ENCODE measurements at regions not wholly inside any gene's neighbourhood (a gene's known extent, or its start where the extent isn't known, plus 50 kb on each side); places are given as distances from the start of the nearest gene placed in this dataset.
A peak's percentile ranks its signal among the peaks of the same experiment; 100 is the strongest.

DNA sequence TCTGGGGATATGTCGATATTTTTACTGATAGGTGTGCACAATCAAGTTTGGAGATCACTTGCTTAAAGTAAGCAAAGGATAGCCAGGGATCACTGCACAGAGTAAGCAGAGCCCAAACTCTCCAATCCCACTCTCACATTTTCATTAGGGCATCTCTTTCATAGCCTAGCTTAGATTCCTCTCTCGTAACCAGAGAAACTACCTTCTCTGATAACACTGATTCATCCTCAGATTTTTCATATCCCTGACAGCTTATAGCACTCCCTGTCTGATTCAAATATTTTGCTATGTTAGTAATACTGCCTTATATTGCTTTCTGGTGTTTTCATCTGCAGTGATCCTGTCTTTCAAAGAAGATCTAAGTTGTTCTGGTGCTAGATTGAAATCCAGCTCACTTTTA is 123.7 kb downstream of the CBLL2 start:
- peak; percentile 48 for DNase-seq

DNA sequence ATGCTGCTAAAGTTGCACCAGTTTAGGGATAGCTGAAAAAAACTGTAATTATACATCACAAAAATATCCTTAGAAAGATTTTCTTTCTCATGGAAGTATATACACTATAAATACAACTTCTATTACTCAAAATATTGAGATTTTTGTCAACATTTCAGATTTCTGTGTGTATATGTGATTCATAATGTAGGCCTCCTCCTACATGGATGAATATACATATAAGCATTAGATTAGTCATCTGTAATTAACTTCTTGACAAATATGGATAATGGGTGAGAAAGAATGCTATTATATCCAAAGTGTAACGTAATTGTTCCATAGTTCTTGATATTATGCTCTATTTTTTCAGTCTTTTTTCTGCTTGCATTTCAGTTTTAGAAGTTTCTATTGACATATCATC is 124.9 kb downstream of the CBLL2 start:
- peak; percentile 31 for DNase-seq

DNA sequence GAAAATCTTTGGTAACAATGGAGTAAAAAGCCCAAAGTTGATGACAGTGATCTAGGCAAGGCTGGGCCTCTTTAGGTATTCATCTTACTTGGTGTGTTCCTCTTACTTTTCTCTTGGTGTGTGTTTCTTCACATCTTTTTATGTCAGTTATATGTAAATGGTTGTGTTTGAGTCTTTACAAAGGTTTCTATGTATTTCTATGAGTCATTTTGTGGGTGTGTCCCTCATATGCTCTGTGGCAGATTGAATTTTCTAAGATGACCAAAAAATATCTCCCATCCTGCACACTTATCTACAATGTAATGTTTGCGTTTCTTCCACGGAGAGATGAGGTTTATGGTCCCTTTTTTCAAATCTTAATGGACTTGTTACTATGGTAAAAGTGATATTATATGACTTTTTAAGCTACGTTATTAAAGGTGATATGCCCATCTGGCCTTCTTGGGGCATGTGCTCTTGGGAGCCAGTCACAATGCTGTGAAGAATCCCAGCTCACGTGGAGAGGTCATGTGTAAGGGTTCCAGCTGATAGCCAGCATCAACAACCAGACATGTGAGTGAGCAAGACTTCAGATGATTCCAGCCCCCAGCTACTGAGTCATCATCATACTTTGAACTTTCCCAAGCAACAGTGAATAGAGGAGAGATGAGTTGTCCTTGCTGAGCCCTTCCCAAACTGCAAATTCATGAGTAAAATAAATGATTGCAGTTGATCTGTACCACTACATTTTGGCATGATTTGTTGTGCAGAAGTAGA is 126.9 kb downstream of the CBLL2 start:
- DNase-seq, result peak; percentile 19

DNA sequence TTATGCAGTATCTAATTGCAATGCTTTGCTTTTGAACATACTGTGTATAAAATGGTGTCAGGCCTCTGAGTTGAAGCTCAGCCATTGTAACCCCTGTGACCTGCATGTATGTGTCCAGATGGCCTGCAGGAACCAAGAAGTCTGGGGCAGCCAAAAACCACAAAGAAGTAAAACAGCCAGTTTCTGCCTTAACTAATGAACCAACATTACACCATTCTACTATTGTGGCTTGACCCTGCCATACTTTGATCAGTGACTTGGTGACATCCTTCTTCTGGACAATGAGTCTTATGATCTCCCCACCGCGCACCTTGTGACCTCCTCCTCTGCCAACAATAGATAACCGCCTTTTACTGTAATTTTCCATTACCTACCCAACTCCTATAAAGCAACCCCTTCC is 131.6 kb downstream of the CBLL2 start:
- DNase-seq, result no peak

DNA sequence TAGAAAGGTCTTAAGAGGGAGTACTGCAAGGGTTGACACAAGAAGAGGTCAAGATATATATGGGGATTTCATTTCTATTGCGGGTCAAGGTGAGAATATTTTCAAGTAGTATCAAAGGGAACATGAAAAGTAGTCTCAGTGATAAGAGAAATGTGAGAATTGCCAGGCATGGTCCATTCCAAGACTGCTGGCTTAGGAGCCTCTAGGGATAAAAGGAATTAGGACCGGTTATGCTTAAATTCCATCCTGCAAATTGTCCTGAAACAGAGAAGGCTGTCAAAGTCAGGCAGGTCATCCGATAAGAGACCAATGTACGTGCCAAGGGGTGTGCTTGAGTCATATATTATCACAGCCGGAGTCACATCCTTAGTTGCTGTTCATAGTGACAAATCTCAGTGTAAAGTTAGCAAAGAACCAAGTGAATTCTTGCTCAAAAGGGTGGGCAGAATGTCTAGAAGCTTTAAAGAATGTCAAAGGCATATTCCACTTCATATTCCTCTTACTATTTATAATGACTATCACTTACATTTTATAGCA is 133.6 kb downstream of the CBLL2 start:
- no peak for DNase-seq

DNA sequence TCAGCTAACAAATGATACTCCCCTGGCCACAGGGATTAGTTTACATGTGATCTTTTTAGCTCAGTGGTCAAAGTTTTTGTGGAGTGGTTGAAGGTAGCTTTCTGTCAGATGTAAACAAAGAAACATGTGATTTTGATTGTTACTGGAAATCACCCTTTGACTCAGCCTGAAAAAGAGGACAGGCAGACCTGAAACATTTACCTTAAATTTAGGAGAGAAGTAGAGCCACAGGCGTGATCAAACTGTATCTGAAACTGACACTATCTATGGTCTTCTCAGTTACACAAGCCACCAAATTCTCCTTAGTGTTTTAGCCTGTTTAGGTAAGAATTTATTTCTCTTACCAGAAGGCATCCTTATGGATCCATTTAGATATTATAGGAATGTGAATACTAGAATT is 136.7 kb downstream of the CBLL2 start:
- no peak for DNase-seq

DNA sequence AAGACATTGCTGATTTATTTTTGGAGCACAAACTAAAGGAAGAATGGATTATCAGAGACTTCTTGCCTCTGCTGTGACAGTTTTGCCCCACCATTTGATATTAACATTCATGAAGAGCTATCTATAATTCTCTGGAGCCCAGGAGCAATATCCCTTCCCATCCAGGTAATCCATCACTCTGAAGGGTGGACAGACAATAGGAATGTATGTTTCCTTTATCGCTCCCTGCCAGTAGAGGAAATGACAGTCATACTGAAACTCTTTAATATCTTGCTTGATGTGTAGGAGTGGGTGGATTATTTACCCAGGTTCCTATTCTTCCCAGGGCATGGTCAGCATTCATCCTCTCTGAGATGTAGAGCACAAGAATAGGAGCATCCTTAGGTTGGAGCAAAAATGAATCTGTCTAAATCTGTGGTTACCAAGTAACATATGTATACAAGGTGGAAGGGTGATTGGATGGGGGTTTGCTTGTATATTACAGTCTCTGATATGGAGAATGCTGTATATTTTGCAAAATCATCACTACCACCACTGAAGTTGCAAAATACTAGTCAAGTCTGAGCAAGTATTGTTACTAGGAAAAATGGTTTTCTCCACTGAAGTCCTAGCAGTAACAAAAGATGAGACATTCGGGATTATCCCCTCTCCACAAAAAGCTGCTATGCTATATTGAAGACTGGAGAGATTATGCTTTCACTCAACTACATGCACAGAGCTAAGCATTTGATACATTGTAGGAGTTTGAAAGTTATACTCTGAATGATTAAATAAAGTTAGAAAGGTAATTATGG is 151.6 kb downstream of the CBLL2 start:
- no peak for DNase-seq

DNA sequence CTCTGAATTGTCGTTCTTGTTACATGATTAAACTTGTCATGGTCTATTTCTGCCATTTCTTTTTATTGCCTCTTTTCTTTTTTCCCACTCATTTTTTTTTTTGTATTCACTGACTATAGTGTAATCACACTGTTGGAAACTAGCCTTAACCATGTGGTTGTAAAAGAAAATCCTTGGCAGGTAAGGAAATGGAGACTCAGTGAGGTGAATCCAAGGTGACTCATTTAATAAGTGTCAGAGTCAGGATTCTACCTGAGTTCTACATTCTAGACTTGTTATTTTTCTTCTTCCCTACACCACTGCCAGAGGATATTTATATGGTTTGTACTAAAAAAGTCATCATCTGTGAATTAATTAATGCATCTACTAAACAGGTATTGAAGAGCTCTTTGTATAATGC is 152.2 kb downstream of the CBLL2 start:
- DNase-seq, result no peak

DNA sequence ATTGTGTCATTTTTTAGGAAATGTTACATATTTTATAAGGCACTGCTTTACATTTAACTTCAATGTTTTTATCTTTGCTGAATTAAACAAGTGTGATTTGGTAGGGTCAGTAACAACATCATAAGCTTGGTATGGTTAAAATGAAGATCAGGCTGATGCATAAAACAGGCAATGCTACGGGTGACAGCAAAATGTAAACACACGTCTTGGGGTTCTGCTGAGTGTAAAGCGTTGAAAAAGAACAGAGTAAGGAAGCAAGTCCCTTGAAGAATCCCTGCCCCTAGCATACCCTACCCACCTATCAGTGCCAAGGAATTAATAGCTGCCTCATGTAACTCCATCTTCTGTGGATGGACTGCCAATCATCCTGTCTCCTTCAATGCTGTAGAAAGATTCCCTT is 157.0 kb downstream of the CBLL2 start:
- no peak for DNase-seq

DNA sequence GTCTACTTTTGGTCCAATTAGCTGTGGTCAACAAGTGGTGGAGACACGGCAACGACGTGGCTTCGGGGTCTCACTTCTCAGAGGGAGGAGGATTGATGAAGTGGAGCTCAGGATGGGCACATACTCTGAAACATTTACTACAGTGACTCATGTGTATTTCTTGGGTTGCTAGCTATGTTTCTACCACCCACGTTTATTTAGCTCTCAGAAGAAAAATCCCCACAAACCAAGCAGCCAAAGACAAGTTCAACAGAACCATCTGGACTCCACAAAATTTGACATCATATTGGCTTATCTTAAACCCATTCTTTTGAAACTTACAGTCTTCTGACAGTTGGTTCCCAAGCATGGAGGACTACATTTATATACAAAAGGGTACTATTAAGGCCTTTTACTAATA is 158.0 kb downstream of the CBLL2 start:
- DNase-seq, result no peak

DNA sequence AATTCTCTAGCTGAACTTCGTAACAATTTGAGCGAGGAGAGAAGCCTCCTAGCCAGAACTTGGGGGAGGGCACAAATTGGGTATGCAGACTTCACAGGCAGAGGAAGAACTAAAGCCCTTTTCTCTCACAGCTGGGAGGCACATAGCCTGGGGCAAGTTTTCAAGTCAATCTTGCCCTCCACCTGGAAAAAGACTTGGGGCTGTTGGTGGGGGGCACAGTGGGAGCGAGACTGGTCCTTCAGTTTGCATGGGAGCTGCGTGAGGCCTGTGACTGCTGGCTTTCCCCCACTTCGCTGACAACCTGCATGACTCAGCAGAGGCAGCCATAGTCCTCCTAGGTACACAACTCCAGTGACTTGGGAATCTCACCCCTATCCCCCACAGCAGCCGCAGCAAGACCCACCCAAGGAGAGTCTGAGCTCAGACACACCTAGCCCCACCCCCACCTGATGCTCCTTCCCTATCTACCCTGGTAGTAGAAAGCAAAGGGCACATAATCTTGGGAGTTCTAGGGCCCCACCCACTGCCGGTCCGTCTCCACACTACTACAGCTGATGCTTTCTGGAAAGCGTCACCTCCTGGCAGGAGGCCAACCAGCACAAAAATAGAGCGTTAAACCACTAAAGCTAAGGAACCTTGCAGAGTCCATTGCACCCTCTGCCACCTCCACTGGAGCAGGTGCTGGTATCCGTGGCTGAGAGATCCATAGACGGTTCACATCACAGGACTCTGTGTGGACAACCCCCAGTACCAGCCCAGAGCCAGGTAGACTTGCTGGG is 160.8 kb downstream of the CBLL2 start:
- DNase-seq, result no peak

DNA sequence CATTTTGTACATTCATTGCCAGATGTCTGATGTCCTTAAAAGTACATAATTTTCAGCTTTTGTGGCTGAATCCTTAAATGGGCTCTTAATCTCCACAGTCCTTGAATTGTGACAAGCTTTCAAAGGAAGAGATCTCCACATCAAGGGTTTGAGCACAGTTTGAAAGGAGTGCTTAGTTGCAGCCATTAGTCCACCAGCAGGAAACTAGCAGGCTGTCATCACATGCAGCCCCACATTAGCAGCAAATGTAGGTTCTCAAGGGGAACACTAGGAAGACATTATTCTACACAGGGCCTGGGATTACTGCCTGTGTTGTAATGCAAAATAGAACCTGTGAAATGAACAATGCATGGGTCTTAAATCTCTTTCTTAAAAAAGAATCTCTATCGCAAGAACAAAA is 173.2 kb downstream of the CBLL2 start:
- DNase-seq, result no peak

DNA sequence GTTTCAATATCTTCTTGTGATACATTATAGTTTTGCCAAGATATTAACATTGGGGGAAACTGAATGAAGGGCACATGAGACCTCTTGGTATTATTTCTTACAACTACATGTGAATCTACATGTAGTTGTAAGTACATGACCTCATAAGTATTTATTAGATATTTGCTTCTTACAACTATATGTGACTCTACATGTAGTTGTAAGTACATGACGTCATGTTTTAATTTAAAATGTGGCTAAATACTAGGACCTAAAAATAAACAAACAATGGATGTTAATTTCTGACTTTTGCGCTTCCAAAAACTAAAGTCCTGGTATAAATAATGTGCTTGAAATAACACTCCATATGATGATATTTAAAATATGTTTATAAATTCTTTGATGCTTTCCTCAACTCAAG is 190.2 kb downstream of the CBLL2 start:
- no peak for DNase-seq

DNA sequence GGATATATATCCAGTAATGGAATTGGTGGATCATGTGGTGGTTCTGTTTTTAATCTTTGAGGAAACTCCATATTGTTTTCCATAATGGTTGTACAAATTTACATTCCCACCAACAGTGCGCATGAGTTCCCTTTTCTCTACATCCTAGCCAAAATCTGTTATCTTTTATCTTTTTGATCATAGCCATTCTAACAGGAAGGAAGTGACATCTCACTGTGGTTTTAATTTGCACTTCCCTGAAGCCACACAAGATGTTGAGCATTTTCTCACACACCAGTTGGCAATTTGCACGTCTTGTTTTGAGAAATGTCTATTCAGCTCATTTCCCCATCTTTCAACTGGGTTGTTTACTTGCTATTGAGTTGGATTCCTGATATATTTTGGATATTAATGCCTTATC is 194.9 kb downstream of the CBLL2 start:
- DNase-seq, result no peak

DNA sequence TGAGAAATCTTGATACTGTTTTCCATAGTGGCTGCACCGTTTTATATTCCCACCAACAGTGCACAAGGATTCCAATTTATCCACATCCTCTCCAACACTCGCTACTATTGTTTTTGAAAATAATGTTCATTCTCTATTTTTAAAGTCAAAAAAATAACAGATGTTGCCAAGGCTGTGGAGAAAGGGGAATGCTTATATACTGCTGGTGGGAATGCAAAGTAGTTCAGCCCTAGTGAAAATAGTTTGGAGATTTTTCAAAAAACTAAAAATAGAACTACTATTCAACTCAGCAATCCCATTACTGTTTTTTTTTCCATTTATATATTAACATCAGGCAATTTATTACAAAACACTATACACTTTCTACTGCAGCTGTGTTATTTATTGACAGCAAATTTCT is 208.7 kb downstream of the CBLL2 start:
- DNase-seq, result peak; percentile 27

DNA sequence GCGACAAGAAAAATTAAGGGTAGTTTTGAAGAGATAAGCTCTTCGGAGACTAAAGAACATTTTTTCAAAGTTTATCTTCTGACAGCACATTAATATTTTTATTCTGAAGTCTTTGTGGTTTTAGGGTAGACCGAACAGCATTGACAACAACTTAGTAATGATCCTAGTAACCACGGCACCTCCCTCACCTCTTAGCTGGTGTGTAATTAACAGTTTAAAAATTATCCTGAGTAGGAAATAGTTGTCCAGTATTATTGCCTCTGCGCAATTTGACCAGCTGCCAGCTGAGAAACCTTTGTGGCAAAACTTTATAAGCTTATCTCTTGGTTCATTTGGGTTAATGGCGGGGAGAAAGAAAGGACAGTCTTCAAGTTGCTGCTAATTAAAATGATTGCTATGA is 213.6 kb downstream of the CBLL2 start:
- peak; percentile 1 for DNase-seq

DNA sequence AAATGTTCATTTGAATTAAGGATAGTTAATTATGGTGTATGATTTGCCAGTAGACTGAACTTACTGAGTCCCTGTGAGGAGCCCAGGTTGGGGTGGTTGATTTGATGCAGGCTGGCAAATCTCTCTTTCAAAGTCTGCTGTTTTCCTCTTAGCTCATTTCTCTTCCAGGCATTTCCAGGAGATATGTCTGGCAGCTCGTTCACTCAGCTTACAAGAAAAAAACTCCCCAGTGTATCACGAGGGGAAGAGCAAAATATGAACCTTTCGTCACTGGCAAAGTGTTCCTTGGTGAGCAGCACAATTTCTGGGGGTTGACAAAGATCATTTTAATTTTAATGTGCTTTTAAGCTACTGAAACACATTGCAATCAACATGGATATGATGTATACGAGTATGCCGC is 244.2 kb downstream of the CBLL2 start:
- peak; percentile 1 for DNase-seq

DNA sequence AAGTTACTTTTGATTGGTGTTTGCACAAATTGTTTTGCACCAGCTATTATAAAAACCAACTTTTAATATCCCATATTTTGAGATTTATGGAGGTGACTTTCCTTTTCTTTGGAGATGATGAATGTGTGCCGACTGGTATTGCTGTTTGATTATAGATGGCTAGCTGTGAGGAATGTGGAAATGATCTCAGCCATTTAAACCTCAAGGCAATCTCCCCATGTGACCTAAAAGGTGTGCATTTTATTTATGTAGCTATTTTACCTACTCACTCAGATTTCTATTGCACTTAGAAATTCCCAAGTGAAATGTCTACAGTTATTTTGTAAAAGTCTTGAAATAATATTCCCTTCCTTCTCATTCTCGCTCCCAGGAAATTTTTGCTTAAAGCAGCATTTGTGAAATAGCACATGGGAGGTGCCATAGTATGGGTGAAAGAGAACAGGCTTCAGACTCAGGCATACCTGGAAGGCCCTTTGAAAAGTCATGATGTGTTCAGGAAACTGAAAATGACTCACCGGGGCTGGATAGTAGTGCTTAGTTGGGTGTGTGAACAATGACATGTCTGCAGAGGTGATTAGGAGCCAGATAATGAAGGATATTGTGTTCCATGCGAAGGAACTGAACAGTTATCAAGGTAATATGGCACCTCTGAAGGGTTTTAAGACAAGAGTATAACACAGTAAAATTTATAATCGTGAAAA is 247.6 kb downstream of the CBLL2 start:
- DNase-seq, result no peak

DNA sequence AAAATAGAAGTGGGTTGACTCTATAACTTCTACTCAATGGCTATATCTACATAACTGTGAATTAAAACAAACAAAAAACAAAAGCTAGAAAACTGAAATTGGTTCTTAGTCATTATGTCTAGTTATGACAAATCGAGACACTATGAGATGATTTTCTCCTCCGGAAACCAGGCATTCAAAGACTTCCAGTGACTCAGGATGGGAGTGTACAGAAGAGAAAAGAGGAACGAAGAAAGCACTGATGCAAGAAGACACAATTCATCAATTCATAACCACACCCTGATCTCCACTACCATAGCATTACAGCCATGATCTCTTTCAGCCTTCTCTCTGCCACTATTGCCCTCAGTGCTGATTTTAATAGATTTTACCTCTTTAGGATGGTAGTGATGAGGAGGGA is 253.6 kb downstream of the CBLL2 start:
- DNase-seq, result peak; percentile 79

DNA sequence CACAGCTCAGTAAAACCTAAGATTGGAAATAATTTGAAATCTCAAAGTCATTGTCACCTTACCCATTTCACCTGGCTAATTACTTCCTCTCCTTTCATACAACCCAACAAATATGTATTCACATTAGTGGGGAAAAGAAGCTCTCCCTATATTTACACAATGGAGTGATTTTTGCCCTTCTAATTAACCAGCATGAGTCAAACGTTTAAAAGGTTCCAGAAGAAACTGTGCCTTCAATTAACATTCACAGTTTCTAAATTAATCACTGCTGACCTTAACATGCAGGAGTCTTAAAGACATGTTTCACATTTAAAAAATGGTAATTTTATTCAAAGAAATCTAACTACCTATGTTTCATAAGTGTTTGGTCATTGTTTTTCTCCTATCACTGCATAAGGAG is 254.6 kb downstream of the CBLL2 start:
- DNase-seq, result no peak

DNA sequence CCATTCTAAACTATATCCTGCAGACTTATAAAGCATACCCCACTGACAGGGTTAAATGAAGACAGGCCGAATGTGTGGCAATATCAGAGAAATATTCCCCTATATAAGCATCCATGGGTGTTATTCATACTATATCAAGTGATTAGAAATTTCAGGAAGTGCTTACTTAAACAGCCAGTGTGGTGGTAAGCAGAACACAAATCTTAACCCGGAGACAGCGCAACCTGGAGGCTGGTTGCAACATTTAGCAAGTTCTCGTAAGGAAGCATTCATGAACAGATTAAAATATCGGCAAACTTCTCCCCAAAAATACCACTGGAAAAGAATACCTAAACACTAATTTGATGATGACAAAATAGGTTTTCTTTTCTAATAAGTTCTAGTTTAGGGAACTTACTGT is 261.2 kb downstream of the CBLL2 start:
- DNase-seq, result no peak

DNA sequence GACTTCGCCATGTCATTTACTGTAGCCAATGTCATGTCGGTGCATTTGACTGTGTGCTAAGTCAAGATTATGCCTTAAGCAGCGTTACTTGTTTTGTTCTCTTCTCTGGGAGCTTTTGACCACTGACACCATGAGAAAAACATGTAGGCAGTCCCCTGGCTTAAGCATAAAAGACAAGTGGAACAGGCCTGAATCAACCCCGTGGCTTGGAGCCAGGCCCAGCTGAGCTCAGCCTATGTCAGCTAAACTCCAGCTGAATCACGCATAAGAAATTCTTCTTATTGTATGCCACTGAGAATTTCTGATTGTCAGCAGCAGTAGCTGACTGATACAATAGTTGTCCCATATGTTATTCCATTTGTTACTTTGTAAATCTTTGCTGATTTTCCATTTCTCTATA is 261.9 kb downstream of the CBLL2 start:
- peak; percentile 82 for DNase-seq

DNA sequence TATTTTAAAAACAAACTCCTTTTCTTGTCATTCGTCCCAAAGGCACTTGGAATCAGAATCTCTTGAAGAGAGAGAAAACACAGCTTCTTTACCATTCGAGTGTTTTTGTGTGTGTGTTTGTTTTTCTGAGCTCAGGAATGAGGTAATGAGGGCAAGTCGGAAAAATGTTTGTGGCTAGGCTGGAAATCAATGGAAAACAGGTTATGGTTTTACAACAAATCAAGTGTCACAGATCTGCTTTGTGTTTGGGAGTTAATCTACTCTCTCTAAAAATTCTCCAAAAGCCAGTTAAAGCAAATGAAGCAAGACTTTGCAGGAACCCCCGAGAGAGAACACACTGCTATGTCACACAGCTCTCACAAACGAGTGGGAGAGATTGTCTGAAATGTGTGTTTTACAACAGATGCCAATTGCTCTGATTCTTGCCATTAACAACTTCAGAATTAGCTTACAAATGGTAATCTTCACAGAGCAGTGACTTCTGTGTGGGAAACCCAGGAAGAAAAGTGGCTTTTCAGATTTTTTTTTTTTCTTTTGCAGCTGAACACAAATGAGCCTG is 264.1 kb downstream of the CBLL2 start:
- no peak for DNase-seq
